Ascending aorta (tissue), 2 donors: ENCODE measurements at regions not wholly inside any gene's neighbourhood (a gene's known extent, or its start where the extent isn't known, plus 50 kb on each side); places are given as distances from the start of the nearest gene placed in this dataset.

Source experiments
- DNase-seq, 2 donors: peaks; one replicate each; pipeline ENCODE4 v3.0.0-alpha.2; 2019; ENCODE audit warnings: low spot score in 2 of 2
- H3K27ac ChIP-seq, 2 donors: fragments of 200-600 bp; sonication (generic); one replicate each; pipeline ENCODE4 v1.5.1; 2016 to 2017; ENCODE audit warnings: mild to moderate bottlenecking in 1 of 2
- H3K27me3 ChIP-seq: fragments of 200-600 bp; sonication (generic); one replicate; pipeline ENCODE4 v1.5.1; 2017
- H3K36me3 ChIP-seq, 2 donors: fragments of 200-600 bp; sonication (generic); one replicate each; pipeline ENCODE4 v1.5.1; 2016
- H3K4me1 ChIP-seq, 2 donors: fragments of 200-600 bp; sonication (generic); one replicate each; pipeline ENCODE4 v1.5.1; 2016 to 2017; ENCODE audit warnings: mild to moderate bottlenecking in 1 of 2
- H3K4me3 ChIP-seq, 2 donors: fragments of 200-600 bp; sonication (generic); one replicate each; pipeline ENCODE4 v1.5.1; 2016 to 2017; ENCODE audit warnings: mild to moderate bottlenecking in 1 of 2
- H3K9me3 ChIP-seq, 2 donors: fragments of 200-600 bp; sonication (generic); one replicate each; pipeline ENCODE4 v1.5.1; 2016
- CTCF ChIP-seq, 3 experiments: fragments of 200-600 bp in 2 of 3; fragments of 450-650 bp in 1 of 3; sonication (generic) in 2 of 3; IDR thresholded peaks; one replicate each; pipeline ENCODE4 v1.5.1; 2016 to 2019; ENCODE audit warnings: antibody characterized with exemption in 3 of 3, mild to moderate bottlenecking in 1 of 3, moderate library complexity in 1 of 3
- intact Hi-C: fragments of 100-400 bp; cut with DNase I; formaldehyde crosslinking; loops from one replicate; pipeline ENCODE4 v1.15.1; 2023

- no peaks in the 10 kb centered on the region for H3K9me3 ChIP-seq
- no peaks in the 10 kb centered on the region for H3K36me3 ChIP-seq
- H3K27me3 ChIP-seq: no peaks in the 10 kb centered on the region
- TF ChIP-seq CTCF (IDR thresholded peaks at IDR 0.05): no peak
- DNase-seq: no peak
- no peak overlapping the region for H3K4me3 ChIP-seq
- no peaks in the 10 kb centered on the region for H3K4me1 ChIP-seq
- no peak overlapping the region for H3K27ac ChIP-seq
- intact Hi-C loops: no loop called here
Measured at GRCh38 chr6:85262621-85263020, 187.3 kb upstream of the NT5E start.

- Histone ChIP-seq H3K27me3 (no peaks in the 10 kb centered on the region), H3K4me3 (no peak overlapping the region), H3K27ac (no peak overlapping the region), H3K36me3 (no peaks in the 10 kb centered on the region), H3K9me3 (no peaks in the 10 kb centered on the region), H3K4me1 (no peaks in the 10 kb centered on the region)
- DNase-seq: no peak
- no peak for TF ChIP-seq CTCF (IDR thresholded peaks at IDR 0.05)
- intact Hi-C loops: no loop called here
Measured at GRCh38 chr6:85261271-85261670, 188.6 kb upstream of the NT5E start.

GRCh38 chr6:85255661-85256060 is 194.2 kb upstream of the NT5E start:
- DNase-seq: no peak
- peaks cover 9 to 10% of the 10 kb centered on the region in 2 donors for H3K9me3 ChIP-seq
- no peak overlapping the region for H3K27ac ChIP-seq
- no peak overlapping the region for H3K4me3 ChIP-seq
- intact Hi-C loops: no loop called here
- H3K4me1 ChIP-seq: no peaks in the 10 kb centered on the region
- TF ChIP-seq CTCF (IDR thresholded peaks at IDR 0.05): no peak
- no peaks in the 10 kb centered on the region for H3K36me3 ChIP-seq
- no peaks in the 10 kb centered on the region for H3K27me3 ChIP-seq

- H3K27ac ChIP-seq: no peak overlapping the region
- peaks cover 9 to 10% of the 10 kb centered on the region in 2 donors for H3K9me3 ChIP-seq
- no peaks in the 10 kb centered on the region for H3K36me3 ChIP-seq
- DNase-seq: no peak
- intact Hi-C loops: no loop called here
- TF ChIP-seq CTCF (IDR thresholded peaks at IDR 0.05): no peak
- H3K4me1 ChIP-seq: no peaks in the 10 kb centered on the region
- H3K27me3 ChIP-seq: no peaks in the 10 kb centered on the region
- H3K4me3 ChIP-seq: no peak overlapping the region
Measured at GRCh38 chr6:85252552-85252951, 197.3 kb upstream of the NT5E start.

GRCh38 chr6:85252085-85252484 is 197.8 kb upstream of the NT5E start:
- H3K4me1 ChIP-seq: no peaks in the 10 kb centered on the region
- no peak for DNase-seq
- no peaks in the 10 kb centered on the region for H3K27me3 ChIP-seq
- TF ChIP-seq CTCF (IDR thresholded peaks at IDR 0.05): no peak
- intact Hi-C loops: no loop called here
- H3K36me3 ChIP-seq: no peaks in the 10 kb centered on the region
- no peak overlapping the region for H3K27ac ChIP-seq
- H3K4me3 ChIP-seq: no peak overlapping the region
- H3K9me3 ChIP-seq: peaks cover 9 to 10% of the 10 kb centered on the region in 2 donors

- Histone ChIP-seq H3K27me3 (no peaks in the 10 kb centered on the region), H3K27ac (no peak overlapping the region), H3K4me1 (no peaks in the 10 kb centered on the region), H3K36me3 (no peaks in the 10 kb centered on the region), H3K4me3 (no peak overlapping the region), H3K9me3 (peaks cover 9 to 10% of the 10 kb centered on the region in 2 donors)
- intact Hi-C loops: no loop called here
- TF ChIP-seq CTCF (IDR thresholded peaks at IDR 0.05): no peak
- DNase-seq: no peak
Measured at GRCh38 chr6:85251300-85251699, 198.6 kb upstream of the NT5E start.
